Parathyroid adenoma (tissue), 2 donors: ENCODE measurements at regions not wholly inside any gene's neighbourhood (a gene's known extent, or its start where the extent isn't known, plus 50 kb on each side); places are given as distances from the start of the nearest gene placed in this dataset.

Experiments
- H2AFZ ChIP-seq: fragments of 300-600 bp; sonication (generic); one replicate; pipeline ENCODE4 v1.7.0; 2017; ENCODE audit warnings: antibody characterized with exemption, mild to moderate bottlenecking
- H3K27ac ChIP-seq: fragments of 300-600 bp; sonication (generic); one replicate; pipeline ENCODE4 v1.7.0; 2017
- H3K27me3 ChIP-seq: fragments of 300-600 bp; sonication (generic); one replicate; pipeline ENCODE4 v1.7.0; 2017; ENCODE audit warnings: low read length; ENCODE audit not compliant: control insufficient read depth, insufficient read depth
- H3K36me3 ChIP-seq: fragments of 300-600 bp; sonication (generic); one replicate; pipeline ENCODE4 v1.7.0; 2017; ENCODE audit warnings: low read length; ENCODE audit not compliant: control insufficient read depth, insufficient read depth
- H3K4me1 ChIP-seq: fragments of 300-600 bp; sonication (generic); one replicate; pipeline ENCODE4 v1.7.0; 2017; ENCODE audit warnings: control low read depth
- H3K4me2 ChIP-seq: fragments of 300-600 bp; sonication (generic); one replicate; pipeline ENCODE4 v1.7.0; 2017; ENCODE audit warnings: low read length
- H3K4me3 ChIP-seq: fragments of 300-600 bp; sonication (generic); one replicate; pipeline ENCODE4 v1.7.0; 2017; ENCODE audit warnings: low read depth, low read length
- H3K79me2 ChIP-seq: fragments of 300-600 bp; sonication (generic); one replicate; pipeline ENCODE4 v1.7.0; 2017; ENCODE audit warnings: control low read depth
- H3K9ac ChIP-seq: fragments of 300-600 bp; sonication (generic); one replicate; pipeline ENCODE4 v1.7.0; 2017; ENCODE audit warnings: mild to moderate bottlenecking
- H3K9me3 ChIP-seq: fragments of 300-600 bp; sonication (generic); one replicate; pipeline ENCODE4 v1.7.0; 2017; ENCODE audit warnings: low read length; ENCODE audit not compliant: control insufficient read depth
- CTCF ChIP-seq: fragments of 300-600 bp; sonication (generic); IDR thresholded peaks from one replicate; pipeline ENCODE4 v1.7.0; 2017; ENCODE audit warnings: antibody characterized with exemption, mild to moderate bottlenecking
- donor health status: primary hyperparathyroidism.

- Histone ChIP-seq H3K36me3 (no peaks in the 10 kb centered on the region), H3K4me3 (no peak overlapping the region), H3K9ac (no peak overlapping the region), H3K9me3 (no peaks in the 10 kb centered on the region), H3K79me2 (no peaks in the 10 kb centered on the region), H3K27ac (no peak overlapping the region), H3K4me1 (no peaks in the 10 kb centered on the region), H2AFZ (no peak overlapping the region), H3K4me2 (no peak overlapping the region), H3K27me3 (no peaks in the 10 kb centered on the region)
- no peak for TF ChIP-seq CTCF
These were observed 139.9 kb downstream of the CHIC2 start for GRCh38 chr4:53924333-53925049.

GRCh38 chr4:53923921-53924320 lies 140.5 kb downstream of the CHIC2 start:
- Histone ChIP-seq H3K9ac (no peak overlapping the region), H3K4me2 (no peak overlapping the region), H3K4me3 (no peak overlapping the region), H3K79me2 (no peaks in the 10 kb centered on the region), H3K36me3 (no peaks in the 10 kb centered on the region), H2AFZ (no peak overlapping the region), H3K4me1 (no peaks in the 10 kb centered on the region), H3K27me3 (no peaks in the 10 kb centered on the region), H3K9me3 (no peaks in the 10 kb centered on the region), H3K27ac (no peak overlapping the region)
- no peak for TF ChIP-seq CTCF

- Histone ChIP-seq H3K9me3 (no peaks in the 10 kb centered on the region), H3K4me3 (no peak overlapping the region), H3K9ac (no peak overlapping the region), H3K36me3 (no peaks in the 10 kb centered on the region), H3K4me2 (no peak overlapping the region), H3K27me3 (no peaks in the 10 kb centered on the region), H3K4me1 (no peaks in the 10 kb centered on the region), H3K79me2 (no peaks in the 10 kb centered on the region), H2AFZ (no peak overlapping the region), H3K27ac (no peak overlapping the region)
- no peak for TF ChIP-seq CTCF
These were observed 142.5 kb downstream of the CHIC2 start for GRCh38 chr4:53921856-53922255.

GRCh38 chr4:53920883-53921282 lies 143.5 kb downstream of the CHIC2 start:
- Histone ChIP-seq H3K4me3 (no peak overlapping the region), H3K4me2 (no peak overlapping the region), H3K36me3 (no peaks in the 10 kb centered on the region), H3K9ac (no peak overlapping the region), H3K27me3 (no peaks in the 10 kb centered on the region), H3K79me2 (no peaks in the 10 kb centered on the region), H2AFZ (no peak overlapping the region), H3K27ac (no peak overlapping the region), H3K4me1 (no peaks in the 10 kb centered on the region), H3K9me3 (no peaks in the 10 kb centered on the region)
- no peak for TF ChIP-seq CTCF

- H3K27ac ChIP-seq, result no peak overlapping the region
- no peak for TF ChIP-seq CTCF
- H3K4me1 ChIP-seq, result no peaks in the 10 kb centered on the region
- H3K79me2 ChIP-seq, result no peaks in the 10 kb centered on the region
- H3K4me2 ChIP-seq, result no peak overlapping the region
- no peaks in the 10 kb centered on the region for H3K9me3 ChIP-seq
- no peaks in the 10 kb centered on the region for H3K36me3 ChIP-seq
- no peaks in the 10 kb centered on the region for H3K27me3 ChIP-seq
- no peak overlapping the region for H2AFZ ChIP-seq
- no peak overlapping the region for H3K9ac ChIP-seq
- H3K4me3 ChIP-seq, result no peak overlapping the region
These were observed 144.3 kb downstream of the CHIC2 start for GRCh38 chr4:53920116-53920515.
